ENCODE measurements at regions not wholly inside any gene's neighbourhood (a gene's known extent, or its start where the extent isn't known, plus 50 kb on each side); places are given as distances from the start of the nearest gene placed in this dataset.

GRCh38 chr10:9709849-9710248 lies 1307.8 kb upstream of the CELF2 start:
- no peak for TF ChIP-seq CTCF (IDR thresholded peaks at IDR 0.05)
- TF ChIP-seq POLR2A (IDR thresholded peaks at IDR 0.05) = no peak
